ENCODE measurements at regions not wholly inside any gene's neighbourhood (a gene's known extent, or its start where the extent isn't known, plus 50 kb on each side); places are given as distances from the start of the nearest gene placed in this dataset.

GRCh38 chrY:7871304-7871932 is 959.9 kb upstream of the AMELY start:
- TF ChIP-seq CTCF (IDR thresholded peaks at IDR 0.05; ENCODE audit: low read depth, low read length): no peak
- no peak for DNase-seq (ENCODE audit: low read depth, low spot score)
- no peaks in the 10 kb centered on the region for H3K27me3 ChIP-seq (ENCODE audit: control insufficient read depth, insufficient read depth, low read length)
- H3K9me3 ChIP-seq (ENCODE audit: control insufficient read depth, insufficient read depth, low read length): no peaks in the 10 kb centered on the region
- H3K4me3 ChIP-seq (ENCODE audit: low read depth, low read length): no peak overlapping the region
- no peak overlapping the region for H3K27ac ChIP-seq (ENCODE audit: low read depth, low read length)
- CTCF ChIA-PET: no interaction called here
- POLR2A ChIA-PET: no interaction called here

GRCh38 chrY:7866976-7867375 is 955.4 kb upstream of the AMELY start:
- no peaks in the 10 kb centered on the region for H3K9me3 ChIP-seq (ENCODE audit: control insufficient read depth, insufficient read depth, low read length)
- TF ChIP-seq CTCF (IDR thresholded peaks at IDR 0.05; ENCODE audit: low read depth, low read length): no peak
- ChIA-PET CTCF (no interaction called here), POLR2A (no interaction called here)
- no peak for DNase-seq (ENCODE audit: low read depth, low spot score)
- no peaks in the 10 kb centered on the region for H3K27me3 ChIP-seq (ENCODE audit: control insufficient read depth, insufficient read depth, low read length)
- no peak overlapping the region for H3K27ac ChIP-seq (ENCODE audit: low read depth, low read length)
- no peak overlapping the region for H3K4me3 ChIP-seq (ENCODE audit: low read depth, low read length)

- ChIA-PET CTCF (no interaction called here), POLR2A (no interaction called here)
- H3K27me3 ChIP-seq (ENCODE audit: control insufficient read depth, insufficient read depth, low read length): no peaks in the 10 kb centered on the region
- no peak overlapping the region for H3K4me3 ChIP-seq (ENCODE audit: low read depth, low read length)
- no peak overlapping the region for H3K27ac ChIP-seq (ENCODE audit: low read depth, low read length)
- no peaks in the 10 kb centered on the region for H3K9me3 ChIP-seq (ENCODE audit: control insufficient read depth, insufficient read depth, low read length)
- TF ChIP-seq CTCF (IDR thresholded peaks at IDR 0.05; ENCODE audit: low read depth, low read length): no peak
- no peak for DNase-seq (ENCODE audit: low read depth, low spot score)
These were observed 949.4 kb upstream of the AMELY start for GRCh38 chrY:7860781-7861614.

- CTCF ChIA-PET: no interaction called here
- no peak for DNase-seq (ENCODE audit: low read depth, low spot score)
- POLR2A ChIA-PET: no interaction called here
- no peaks in the 10 kb centered on the region for H3K27me3 ChIP-seq (ENCODE audit: control insufficient read depth, insufficient read depth, low read length)
- H3K4me3 ChIP-seq (ENCODE audit: low read depth, low read length): no peak overlapping the region
- no peak overlapping the region for H3K27ac ChIP-seq (ENCODE audit: low read depth, low read length)
- no peak for TF ChIP-seq CTCF (IDR thresholded peaks at IDR 0.05; ENCODE audit: low read depth, low read length)
- no peaks in the 10 kb centered on the region for H3K9me3 ChIP-seq (ENCODE audit: control insufficient read depth, insufficient read depth, low read length)
These were observed 938.6 kb upstream of the AMELY start for GRCh38 chrY:7850191-7850590.

GRCh38 chrY:7845776-7846175 is 934.2 kb upstream of the AMELY start:
- no peak for TF ChIP-seq CTCF (IDR thresholded peaks at IDR 0.05; ENCODE audit: low read depth, low read length)
- Histone ChIP-seq H3K4me3 (ENCODE audit: low read depth, low read length) (no peak overlapping the region), H3K9me3 (ENCODE audit: control insufficient read depth, insufficient read depth, low read length) (no peaks in the 10 kb centered on the region), H3K27ac (ENCODE audit: low read depth, low read length) (no peak overlapping the region), H3K27me3 (ENCODE audit: control insufficient read depth, insufficient read depth, low read length) (no peaks in the 10 kb centered on the region)
- ChIA-PET POLR2A (no interaction called here), CTCF (no interaction called here)
- no peak for DNase-seq (ENCODE audit: low read depth, low spot score)

Data from AG04450 (cell line).